ENCODE measurements at regions not wholly inside any gene's neighbourhood (a gene's known extent, or its start where the extent isn't known, plus 50 kb on each side); places are given as distances from the start of the nearest gene placed in this dataset.
"Not testable (repeated sequence)": the region's sequence is repeated elsewhere in the genome, so short reads cannot be mapped to it uniquely, and the experiment has no call there.

- DNase-seq (ENCODE audit: low read depth, low spot score), result no peak
Measured at GRCh38 chrX:130467936-130468335, 66.1 kb downstream of the RBMX2 start.

- no peak for DNase-seq (ENCODE audit: low read depth, low spot score)
Measured at GRCh38 chrX:130468395-130468923, 66.7 kb downstream of the RBMX2 start.

GRCh38 chrX:130482871-130483270, 81.1 kb downstream of the RBMX2 start:
- no peak for DNase-seq (ENCODE audit: low read depth, low spot score)

- no peak for DNase-seq (ENCODE audit: low read depth, low spot score)
Measured at GRCh38 chrX:130485870-130486269, 84.1 kb downstream of the RBMX2 start.

GRCh38 chrX:130495502-130495901, 93.7 kb downstream of the RBMX2 start:
- not testable (repeated sequence) for DNase-seq (ENCODE audit: low read depth, low spot score)

- no peak for DNase-seq (ENCODE audit: low read depth, low spot score)
Measured at GRCh38 chrX:130497531-130497930, 95.7 kb downstream of the RBMX2 start.

- DNase-seq (ENCODE audit: low read depth, low spot score), result no peak
Measured at GRCh38 chrX:130498653-130499274, 97.0 kb downstream of the RBMX2 start.

GRCh38 chrX:130502016-130502570, 100.3 kb downstream of the RBMX2 start:
- no peak for DNase-seq (ENCODE audit: low read depth, low spot score)

- DNase-seq (ENCODE audit: low read depth, low spot score), result no peak
Measured at GRCh38 chrX:130504019-130504418, 102.2 kb downstream of the RBMX2 start.

GRCh38 chrX:130507015-130507414, 105.2 kb downstream of the RBMX2 start:
- DNase-seq (ENCODE audit: low read depth, low spot score), result no peak

GRCh38 chrX:130512534-130512933, 110.7 kb downstream of the RBMX2 start:
- DNase-seq (ENCODE audit: low read depth, low spot score), result not testable (repeated sequence)

GRCh38 chrX:130516123-130516522, 114.3 kb downstream of the RBMX2 start:
- no peak for DNase-seq (ENCODE audit: low read depth, low spot score)

GRCh38 chrX:130523460-130524394, 121.9 kb downstream of the RBMX2 start:
- DNase-seq (ENCODE audit: low read depth, low spot score), result no peak

GRCh38 chrX:130524476-130525194, 122.8 kb downstream of the RBMX2 start:
- no peak for DNase-seq (ENCODE audit: low read depth, low spot score)

- DNase-seq (ENCODE audit: low read depth, low spot score), result no peak
Measured at GRCh38 chrX:130529531-130529930, 127.7 kb downstream of the RBMX2 start.

GRCh38 chrX:130531066-130531465, 129.3 kb downstream of the RBMX2 start:
- no peak for DNase-seq (ENCODE audit: low read depth, low spot score)

GRCh38 chrX:130539721-130540321, 138.0 kb downstream of the RBMX2 start:
- peak; percentile 6 for DNase-seq (ENCODE audit: low read depth, low spot score)

GRCh38 chrX:130543603-130544325, 142.0 kb downstream of the RBMX2 start:
- no peak for DNase-seq (ENCODE audit: low read depth, low spot score)

- no peak for DNase-seq (ENCODE audit: low read depth, low spot score)
Measured at GRCh38 chrX:130545796-130546195, 144.0 kb downstream of the RBMX2 start.

- not testable (repeated sequence) for DNase-seq (ENCODE audit: low read depth, low spot score)
Measured at GRCh38 chrX:130549382-130549781, 147.6 kb downstream of the RBMX2 start.

- DNase-seq (ENCODE audit: low read depth, low spot score), result no peak
Measured at GRCh38 chrX:130550351-130550750, 148.6 kb downstream of the RBMX2 start.

Measured in smooth muscle cell of the brain vasculature (primary cell).